ENCODE measurements at regions not wholly inside any gene's neighbourhood (a gene's known extent, or its start where the extent isn't known, plus 50 kb on each side); places are given as distances from the start of the nearest gene placed in this dataset.

DNA sequence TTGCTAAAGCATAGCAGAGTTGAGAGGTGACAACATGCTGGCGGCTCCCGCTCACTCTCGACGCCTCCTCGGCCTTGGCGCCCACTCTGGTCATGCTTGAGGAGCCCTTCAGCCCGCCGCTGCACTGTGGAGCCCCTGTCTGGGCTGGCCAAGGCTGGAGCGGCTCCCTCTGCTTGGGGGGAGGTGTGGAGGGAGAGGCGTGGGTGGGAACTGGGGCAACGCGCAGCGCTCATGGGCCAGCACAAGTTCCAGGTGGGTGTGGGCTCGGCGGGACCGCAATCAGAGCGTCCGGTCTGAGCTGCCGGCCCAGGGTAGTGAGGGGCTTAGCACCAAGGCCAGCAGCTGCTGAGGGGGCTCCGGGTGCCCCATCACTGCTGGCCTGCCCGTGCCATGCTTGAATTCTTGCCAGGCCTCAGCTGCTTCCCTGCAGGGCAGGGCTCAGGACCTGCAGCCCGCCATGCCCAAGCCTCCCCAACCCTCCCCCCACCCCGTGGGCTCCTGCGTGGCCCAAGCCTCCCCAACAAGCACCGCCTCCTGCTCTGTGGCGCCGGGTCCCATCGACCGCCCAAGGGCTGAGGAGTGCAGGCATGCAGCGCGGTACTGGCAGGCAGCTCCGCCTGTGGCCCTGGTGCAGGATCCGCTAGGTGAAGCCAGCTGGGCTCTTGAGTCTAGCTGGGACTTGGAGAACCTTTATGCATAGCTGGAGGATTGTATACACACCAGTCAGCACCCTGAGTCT is 2052.8 kb upstream of the CELF4 start:
- DNase-seq (ENCODE audit: low read depth, low spot score) (no peak), ATAC-seq (no peak), FAIRE-seq (no peak)
- no TSS peak for BruUV-seq (replicated peaks)
- in situ Hi-C loops (cut with MboI): no loop called here
- TF ChIP-seq BCL11A (IDR thresholded peaks at IDR 0.05; ENCODE audit: low read depth, low read length): no peak
- TF ChIP-seq RELA (IDR thresholded peaks at IDR 0.05; ENCODE audit: borderline replicate concordance, partially characterized antibody): no peak
- no peak for TF ChIP-seq EZH2 (IDR thresholded peaks at IDR 0.05; ENCODE audit: borderline replicate concordance, control insufficient read depth, low read depth, low read length)
- TF ChIP-seq LARP7 (IDR thresholded peaks at IDR 0.05): no peak
- no peak for TF ChIP-seq KDM1A (IDR thresholded peaks at IDR 0.05; ENCODE audit: borderline replicate concordance)
- TF ChIP-seq, protein P1, sequence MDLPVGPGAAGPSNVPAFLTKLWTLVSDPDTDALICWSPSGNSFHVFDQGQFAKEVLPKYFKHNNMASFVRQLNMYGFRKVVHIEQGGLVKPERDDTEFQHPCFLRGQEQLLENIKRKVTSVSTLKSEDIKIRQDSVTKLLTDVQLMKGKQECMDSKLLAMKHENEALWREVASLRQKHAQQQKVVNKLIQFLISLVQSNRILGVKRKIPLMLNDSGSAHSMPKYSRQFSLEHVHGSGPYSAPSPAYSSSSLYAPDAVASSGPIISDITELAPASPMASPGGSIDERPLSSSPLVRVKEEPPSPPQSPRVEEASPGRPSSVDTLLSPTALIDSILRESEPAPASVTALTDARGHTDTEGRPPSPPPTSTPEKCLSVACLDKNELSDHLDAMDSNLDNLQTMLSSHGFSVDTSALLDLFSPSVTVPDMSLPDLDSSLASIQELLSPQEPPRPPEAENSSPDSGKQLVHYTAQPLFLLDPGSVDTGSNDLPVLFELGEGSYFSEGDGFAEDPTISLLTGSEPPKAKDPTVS (IDR thresholded peaks at IDR 0.05; ENCODE audit: low read depth, low read length): no peak
- TF ChIP-seq MYB (IDR thresholded peaks at IDR 0.05; ENCODE audit: borderline replicate concordance, low read depth, low read length): no peak
- no peak for TF ChIP-seq EED (IDR thresholded peaks at IDR 0.05; ENCODE audit: low read depth)
- TF ChIP-seq, protein P2, sequence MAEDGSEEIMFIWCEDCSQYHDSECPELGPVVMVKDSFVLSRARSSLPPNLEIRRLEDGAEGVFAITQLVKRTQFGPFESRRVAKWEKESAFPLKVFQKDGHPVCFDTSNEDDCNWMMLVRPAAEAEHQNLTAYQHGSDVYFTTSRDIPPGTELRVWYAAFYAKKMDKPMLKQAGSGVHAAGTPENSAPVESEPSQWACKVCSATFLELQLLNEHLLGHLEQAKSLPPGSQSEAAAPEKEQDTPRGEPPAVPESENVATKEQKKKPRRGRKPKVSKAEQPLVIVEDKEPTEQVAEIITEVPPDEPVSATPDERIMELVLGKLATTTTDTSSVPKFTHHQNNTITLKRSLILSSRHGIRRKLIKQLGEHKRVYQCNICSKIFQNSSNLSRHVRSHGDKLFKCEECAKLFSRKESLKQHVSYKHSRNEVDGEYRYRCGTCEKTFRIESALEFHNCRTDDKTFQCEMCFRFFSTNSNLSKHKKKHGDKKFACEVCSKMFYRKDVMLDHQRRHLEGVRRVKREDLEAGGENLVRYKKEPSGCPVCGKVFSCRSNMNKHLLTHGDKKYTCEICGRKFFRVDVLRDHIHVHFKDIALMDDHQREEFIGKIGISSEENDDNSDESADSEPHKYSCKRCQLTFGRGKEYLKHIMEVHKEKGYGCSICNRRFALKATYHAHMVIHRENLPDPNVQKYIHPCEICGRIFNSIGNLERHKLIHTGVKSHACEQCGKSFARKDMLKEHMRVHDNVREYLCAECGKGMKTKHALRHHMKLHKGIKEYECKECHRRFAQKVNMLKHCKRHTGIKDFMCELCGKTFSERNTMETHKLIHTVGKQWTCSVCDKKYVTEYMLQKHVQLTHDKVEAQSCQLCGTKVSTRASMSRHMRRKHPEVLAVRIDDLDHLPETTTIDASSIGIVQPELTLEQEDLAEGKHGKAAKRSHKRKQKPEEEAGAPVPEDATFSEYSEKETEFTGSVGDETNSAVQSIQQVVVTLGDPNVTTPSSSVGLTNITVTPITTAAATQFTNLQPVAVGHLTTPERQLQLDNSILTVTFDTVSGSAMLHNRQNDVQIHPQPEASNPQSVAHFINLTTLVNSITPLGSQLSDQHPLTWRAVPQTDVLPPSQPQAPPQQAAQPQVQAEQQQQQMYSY (CRISPR knock-in tag; IDR thresholded peaks at IDR 0.05): no peak
- no peak for TF ChIP-seq BHLHE40 (IDR thresholded peaks at IDR 0.05; ENCODE audit: borderline replicate concordance in 1 of 2, low read depth in 2 of 2, low read length in 1 of 2)
- no peak for TF ChIP-seq WRNIP1 (IDR thresholded peaks at IDR 0.05; ENCODE audit: borderline replicate concordance, low read depth, low read length)
- no peak for TF ChIP-seq CEBPB (IDR thresholded peaks at IDR 0.05; ENCODE audit: borderline replicate concordance in 1 of 2, low read depth in 2 of 2, low read length in 2 of 2)
- TF ChIP-seq, protein P3, sequence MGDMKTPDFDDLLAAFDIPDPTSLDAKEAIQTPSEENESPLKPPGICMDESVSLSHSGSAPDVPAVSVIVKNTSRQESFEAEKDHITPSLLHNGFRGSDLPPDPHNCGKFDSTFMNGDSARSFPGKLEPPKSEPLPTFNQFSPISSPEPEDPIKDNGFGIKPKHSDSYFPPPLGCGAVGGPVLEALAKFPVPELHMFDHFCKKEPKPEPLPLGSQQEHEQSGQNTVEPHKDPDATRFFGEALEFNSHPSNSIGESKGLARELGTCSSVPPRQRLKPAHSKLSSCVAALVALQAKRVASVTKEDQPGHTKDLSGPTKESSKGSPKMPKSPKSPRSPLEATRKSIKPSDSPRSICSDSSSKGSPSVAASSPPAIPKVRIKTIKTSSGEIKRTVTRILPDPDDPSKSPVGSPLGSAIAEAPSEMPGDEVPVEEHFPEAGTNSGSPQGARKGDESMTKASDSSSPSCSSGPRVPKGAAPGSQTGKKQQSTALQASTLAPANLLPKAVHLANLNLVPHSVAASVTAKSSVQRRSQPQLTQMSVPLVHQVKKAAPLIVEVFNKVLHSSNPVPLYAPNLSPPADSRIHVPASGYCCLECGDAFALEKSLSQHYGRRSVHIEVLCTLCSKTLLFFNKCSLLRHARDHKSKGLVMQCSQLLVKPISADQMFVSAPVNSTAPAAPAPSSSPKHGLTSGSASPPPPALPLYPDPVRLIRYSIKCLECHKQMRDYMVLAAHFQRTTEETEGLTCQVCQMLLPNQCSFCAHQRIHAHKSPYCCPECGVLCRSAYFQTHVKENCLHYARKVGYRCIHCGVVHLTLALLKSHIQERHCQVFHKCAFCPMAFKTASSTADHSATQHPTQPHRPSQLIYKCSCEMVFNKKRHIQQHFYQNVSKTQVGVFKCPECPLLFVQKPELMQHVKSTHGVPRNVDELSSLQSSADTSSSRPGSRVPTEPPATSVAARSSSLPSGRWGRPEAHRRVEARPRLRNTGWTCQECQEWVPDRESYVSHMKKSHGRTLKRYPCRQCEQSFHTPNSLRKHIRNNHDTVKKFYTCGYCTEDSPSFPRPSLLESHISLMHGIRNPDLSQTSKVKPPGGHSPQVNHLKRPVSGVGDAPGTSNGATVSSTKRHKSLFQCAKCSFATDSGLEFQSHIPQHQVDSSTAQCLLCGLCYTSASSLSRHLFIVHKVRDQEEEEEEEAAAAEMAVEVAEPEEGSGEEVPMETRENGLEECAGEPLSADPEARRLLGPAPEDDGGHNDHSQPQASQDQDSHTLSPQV (IDR thresholded peaks at IDR 0.05): no peak
- TF ChIP-seq CHD4 (IDR thresholded peaks at IDR 0.05): no peak
- no peak for TF ChIP-seq SUPT20H (IDR thresholded peaks at IDR 0.05; ENCODE audit: borderline replicate concordance, control insufficient read depth, low read depth, low read length)
- no peak overlapping the region for H3K27ac ChIP-seq (ENCODE audit: control insufficient read depth, insufficient read depth)
- WGBS (ENCODE audit: insufficient coverage, insufficient replicate concordance, low lambda C conversion rate, missing lambda C conversion rate): 55% methylated on average over 30 of the region's 33 CpGs
- intact Hi-C loops (cut with micrococcal nuclease; ENCODE audit: unreplicated experiment): no loop called here
- H3K9ac ChIP-seq (ENCODE audit: control insufficient read depth, insufficient read depth, low read length): no peak overlapping the region
- H3K79me2 ChIP-seq (ENCODE audit: control insufficient read depth, insufficient read depth, low read length): no peaks in the 10 kb centered on the region
- ChIA-PET POLR2A (no interaction called here), CTCF (interaction anchor here (0.6 kb wide), 1 partner anchor 682 kb away, joined by 3 read pairs; no protein-coding TSS in a partner anchor), RAD21 (ENCODE audit: unreplicated experiment) (no interaction called here), SMC1A (ENCODE audit: uncharacterized antibody, unreplicated experiment) (no interaction called here)
- no peak overlapping the region for H3K4me2 ChIP-seq (ENCODE audit: control insufficient read depth, insufficient read depth)
- no peaks in the 10 kb centered on the region for H4K20me1 ChIP-seq (ENCODE audit: control insufficient read depth, insufficient read depth)
- no peaks in the 10 kb centered on the region for H3K36me3 ChIP-seq (ENCODE audit: control insufficient read depth in 2 of 2, insufficient read depth in 2 of 2, low read length in 1 of 2)
- H3K4me1 ChIP-seq (ENCODE audit: control insufficient read depth, insufficient read depth, low read length): no peaks in the 10 kb centered on the region
- no peak overlapping the region for H3K4me3 ChIP-seq
- H3K27me3 ChIP-seq (replicated peaks in 1 of 2; ENCODE audit: control insufficient read depth in 2 of 2, insufficient read depth in 2 of 2, low read length in 1 of 2): no peaks in the 10 kb centered on the region
- H2AFZ ChIP-seq (ENCODE audit: control insufficient read depth, low read depth, low read length): no peak overlapping the region
- H3K9me3 ChIP-seq (replicated peaks; ENCODE audit: control insufficient read depth, insufficient read depth, low read length): no peaks in the 10 kb centered on the region; the same call in 2 of the 3 replicates

All from GM12878 (cell line).